ENCODE measurements at regions not wholly inside any gene's neighbourhood (a gene's known extent, or its start where the extent isn't known, plus 50 kb on each side); places are given as distances from the start of the nearest gene placed in this dataset.
"Not testable (repeated sequence)": the region's sequence is repeated elsewhere in the genome, so short reads cannot be mapped to it uniquely, and the experiment has no call there.

- no peak for TF ChIP-seq CTCF (IDR thresholded peaks at IDR 0.05; ENCODE audit: borderline replicate concordance, insufficient read depth, low read depth, low read length)
- H3K4me3 ChIP-seq (ENCODE audit: low read depth, low read length) = no peak overlapping the region
These were observed 408.2 kb upstream of the SMIM31 start for GRCh38 chr4:164345756-164346155.

GRCh38 chr4:164350061-164350460 lies 403.9 kb upstream of the SMIM31 start:
- no peak overlapping the region for H3K4me3 ChIP-seq (ENCODE audit: low read depth, low read length)

GRCh38 chr4:164350716-164351115 lies 403.2 kb upstream of the SMIM31 start:
- not testable (repeated sequence) for H3K4me3 ChIP-seq (ENCODE audit: low read depth, low read length)

More at GRCh38 chr4:164350061-164350460, 403.9 kb upstream of the SMIM31 start:
- TF ChIP-seq CTCF (IDR thresholded peaks at IDR 0.05; ENCODE audit: borderline replicate concordance, insufficient read depth, low read depth, low read length) = no peak

GRCh38 chr4:164357957-164358356 lies 396.0 kb upstream of the SMIM31 start:
- TF ChIP-seq CTCF (IDR thresholded peaks at IDR 0.05; ENCODE audit: borderline replicate concordance, insufficient read depth, low read depth, low read length) = no peak
- H3K4me3 ChIP-seq (ENCODE audit: low read depth, low read length) = no peak overlapping the region

GRCh38 chr4:164358400-164358799 lies 395.5 kb upstream of the SMIM31 start:
- H3K4me3 ChIP-seq (ENCODE audit: low read depth, low read length) = no peak overlapping the region
- no peak for TF ChIP-seq CTCF (IDR thresholded peaks at IDR 0.05; ENCODE audit: borderline replicate concordance, insufficient read depth, low read depth, low read length)

- H3K4me3 ChIP-seq (ENCODE audit: low read depth, low read length) = no peak overlapping the region
These were observed 394.1 kb upstream of the SMIM31 start for GRCh38 chr4:164359881-164360280.

GRCh38 chr4:164368894-164369293 lies 385.0 kb upstream of the SMIM31 start:
- H3K4me3 ChIP-seq (ENCODE audit: low read depth, low read length) = no peak overlapping the region
- TF ChIP-seq CTCF (IDR thresholded peaks at IDR 0.05; ENCODE audit: borderline replicate concordance, insufficient read depth, low read depth, low read length) = no peak

More at GRCh38 chr4:164359881-164360280, 394.1 kb upstream of the SMIM31 start:
- TF ChIP-seq CTCF (IDR thresholded peaks at IDR 0.05; ENCODE audit: borderline replicate concordance, insufficient read depth, low read depth, low read length) = no peak

GRCh38 chr4:164373021-164373420 lies 380.9 kb upstream of the SMIM31 start:
- no peak overlapping the region for H3K4me3 ChIP-seq (ENCODE audit: low read depth, low read length)
- no peak for TF ChIP-seq CTCF (IDR thresholded peaks at IDR 0.05; ENCODE audit: borderline replicate concordance, insufficient read depth, low read depth, low read length)
